ENCODE measurements at regions not wholly inside any gene's neighbourhood (a gene's known extent, or its start where the extent isn't known, plus 50 kb on each side); places are given as distances from the start of the nearest gene placed in this dataset.

DNA sequence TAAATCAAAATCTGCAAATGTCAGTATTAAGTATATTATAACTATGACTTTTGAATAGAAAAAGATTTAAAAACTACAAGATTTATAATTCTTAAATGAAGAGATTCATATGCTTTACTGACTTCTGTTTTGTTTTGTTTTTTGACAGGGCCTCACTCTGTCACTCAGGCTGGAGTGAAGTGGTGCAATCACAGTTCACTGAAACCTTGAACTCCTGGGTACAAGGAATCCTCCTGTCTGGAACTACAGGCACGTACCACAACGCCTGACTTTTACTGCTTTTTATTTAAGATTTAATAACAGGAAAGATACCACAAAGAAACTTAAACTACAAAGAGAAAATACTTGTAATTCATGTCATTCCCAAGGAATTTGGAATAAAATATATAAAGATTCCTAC, 940.2 kb upstream of the CITED2 start:
- Mint-ChIP-seq H3K9me3 (ENCODE audit: unreplicated experiment) (no peaks in the 10 kb centered on the region), H3K36me3 (ENCODE audit: insufficient read depth, unreplicated experiment) (no peaks in the 10 kb centered on the region), H3K27ac (ENCODE audit: unreplicated experiment) (no peak overlapping the region), H3K27me3 (ENCODE audit: insufficient read depth, unreplicated experiment) (no peaks in the 10 kb centered on the region), H3K4me3 (ENCODE audit: unreplicated experiment) (no peak overlapping the region), H3K4me1 (ENCODE audit: low read depth, unreplicated experiment) (no peaks in the 10 kb centered on the region)
- Histone ChIP-seq H3K4me3 (ENCODE audit: low read depth, low read length) (no peak overlapping the region), H3K27me3 (replicated peaks; ENCODE audit: control insufficient read depth, insufficient read depth, low read length) (no peaks in the 10 kb centered on the region), H3K9me3 (no peaks in the 10 kb centered on the region), H3K4me1 (no peaks in the 10 kb centered on the region), H3K36me3 (ENCODE audit: control insufficient read depth, insufficient read depth, low read length) (no peaks in the 10 kb centered on the region)
- intact Hi-C loops (cut with micrococcal nuclease; ENCODE audit: unreplicated experiment): no loop called here
- POLR2A ChIA-PET: no interaction called here
- TF ChIP-seq, protein P1, sequence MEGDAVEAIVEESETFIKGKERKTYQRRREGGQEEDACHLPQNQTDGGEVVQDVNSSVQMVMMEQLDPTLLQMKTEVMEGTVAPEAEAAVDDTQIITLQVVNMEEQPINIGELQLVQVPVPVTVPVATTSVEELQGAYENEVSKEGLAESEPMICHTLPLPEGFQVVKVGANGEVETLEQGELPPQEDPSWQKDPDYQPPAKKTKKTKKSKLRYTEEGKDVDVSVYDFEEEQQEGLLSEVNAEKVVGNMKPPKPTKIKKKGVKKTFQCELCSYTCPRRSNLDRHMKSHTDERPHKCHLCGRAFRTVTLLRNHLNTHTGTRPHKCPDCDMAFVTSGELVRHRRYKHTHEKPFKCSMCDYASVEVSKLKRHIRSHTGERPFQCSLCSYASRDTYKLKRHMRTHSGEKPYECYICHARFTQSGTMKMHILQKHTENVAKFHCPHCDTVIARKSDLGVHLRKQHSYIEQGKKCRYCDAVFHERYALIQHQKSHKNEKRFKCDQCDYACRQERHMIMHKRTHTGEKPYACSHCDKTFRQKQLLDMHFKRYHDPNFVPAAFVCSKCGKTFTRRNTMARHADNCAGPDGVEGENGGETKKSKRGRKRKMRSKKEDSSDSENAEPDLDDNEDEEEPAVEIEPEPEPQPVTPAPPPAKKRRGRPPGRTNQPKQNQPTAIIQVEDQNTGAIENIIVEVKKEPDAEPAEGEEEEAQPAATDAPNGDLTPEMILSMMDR (IDR thresholded peaks at IDR 0.05; ENCODE audit: insufficient read depth in 1 of 2, low read depth in 1 of 2, low read length in 1 of 2, severe bottlenecking in 1 of 2, unreplicated experiment in 1 of 2): no peak
- BruUV-seq (replicated peaks): no TSS peak
- DNase-seq: no peak
- CTCF ChIA-PET: no interaction called here

DNA sequence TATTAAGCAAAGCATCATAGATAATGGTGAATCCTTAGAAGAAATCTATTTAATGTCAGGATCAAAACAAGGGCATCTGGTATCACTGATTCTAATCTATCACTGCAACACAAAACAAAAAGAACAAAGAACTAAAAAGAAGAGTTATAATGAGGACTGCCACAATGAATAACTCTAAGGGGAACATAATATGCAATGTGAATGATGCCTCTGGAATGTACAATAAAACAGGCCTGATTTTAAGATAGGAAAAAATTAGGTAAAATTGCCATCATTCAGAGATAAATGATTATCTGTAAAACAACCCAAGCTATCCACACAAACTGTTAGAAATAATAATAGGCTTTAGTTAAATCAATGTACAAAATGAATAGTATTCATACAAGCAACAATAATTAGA, 936.7 kb upstream of the CITED2 start:
- CTCF ChIA-PET: no interaction called here
- intact Hi-C loops (cut with micrococcal nuclease; ENCODE audit: unreplicated experiment): no loop called here
- H3K36me3 Mint-ChIP-seq (ENCODE audit: insufficient read depth, unreplicated experiment): no peaks in the 10 kb centered on the region

GRCh38 chr6:140303218-140303949, 928.9 kb upstream of the CITED2 start:
- POLR2A ChIA-PET: no interaction called here
- no peaks in the 10 kb centered on the region for H3K36me3 ChIP-seq (ENCODE audit: control insufficient read depth, insufficient read depth, low read length)
- no peaks in the 10 kb centered on the region for H3K4me1 ChIP-seq
- CTCF ChIA-PET: no interaction called here
- no peaks in the 10 kb centered on the region for H3K9me3 ChIP-seq
- no TSS peak for BruUV-seq (replicated peaks)
- no peaks in the 10 kb centered on the region for H3K27me3 Mint-ChIP-seq (ENCODE audit: insufficient read depth, unreplicated experiment)
- no peak overlapping the region for H3K27ac Mint-ChIP-seq (ENCODE audit: unreplicated experiment)
- DNase-seq: no peak
- H3K27me3 ChIP-seq (replicated peaks; ENCODE audit: control insufficient read depth, insufficient read depth, low read length): no peaks in the 10 kb centered on the region
- TF ChIP-seq, protein P1 (IDR thresholded peaks at IDR 0.05; ENCODE audit: insufficient read depth in 1 of 2, low read depth in 1 of 2, low read length in 1 of 2, severe bottlenecking in 1 of 2, unreplicated experiment in 1 of 2): no peak
- H3K36me3 Mint-ChIP-seq (ENCODE audit: insufficient read depth, unreplicated experiment): no peaks in the 10 kb centered on the region
- H3K4me3 ChIP-seq (ENCODE audit: low read depth, low read length): no peak overlapping the region
- intact Hi-C loops (cut with micrococcal nuclease; ENCODE audit: unreplicated experiment): no loop called here
- no peak overlapping the region for H3K4me3 Mint-ChIP-seq (ENCODE audit: unreplicated experiment)
- H3K4me1 Mint-ChIP-seq (ENCODE audit: low read depth, unreplicated experiment): no peaks in the 10 kb centered on the region
- no peaks in the 10 kb centered on the region for H3K9me3 Mint-ChIP-seq (ENCODE audit: unreplicated experiment)

More for the DNA sequence above, 936.7 kb upstream of the CITED2 start:
- no peaks in the 10 kb centered on the region for H3K27me3 ChIP-seq (replicated peaks; ENCODE audit: control insufficient read depth, insufficient read depth, low read length)
- no peaks in the 10 kb centered on the region for H3K4me1 Mint-ChIP-seq (ENCODE audit: low read depth, unreplicated experiment)
- no peaks in the 10 kb centered on the region for H3K27me3 Mint-ChIP-seq (ENCODE audit: insufficient read depth, unreplicated experiment)
- H3K9me3 Mint-ChIP-seq (ENCODE audit: unreplicated experiment): no peaks in the 10 kb centered on the region
- BruUV-seq (replicated peaks): no TSS peak
- no peak overlapping the region for H3K27ac Mint-ChIP-seq (ENCODE audit: unreplicated experiment)
- no peak overlapping the region for H3K4me3 ChIP-seq (ENCODE audit: low read depth, low read length)
- H3K4me1 ChIP-seq: no peaks in the 10 kb centered on the region
- TF ChIP-seq, protein P1 (IDR thresholded peaks at IDR 0.05; ENCODE audit: insufficient read depth in 1 of 2, low read depth in 1 of 2, low read length in 1 of 2, severe bottlenecking in 1 of 2, unreplicated experiment in 1 of 2): no peak
- no peak for DNase-seq
- H3K36me3 ChIP-seq (ENCODE audit: control insufficient read depth, insufficient read depth, low read length): no peaks in the 10 kb centered on the region
- no peak overlapping the region for H3K4me3 Mint-ChIP-seq (ENCODE audit: unreplicated experiment)
- H3K9me3 ChIP-seq: no peaks in the 10 kb centered on the region
- POLR2A ChIA-PET: no interaction called here
